Epithelial cell of prostate (primary cell): ENCODE measurements at regions not wholly inside any gene's neighbourhood (a gene's known extent, or its start where the extent isn't known, plus 50 kb on each side); places are given as distances from the start of the nearest gene placed in this dataset.

ENCODE experiments used
- DNase-seq: peaks from one replicate; pipeline ENCODE4 v3.0.0-alpha.2; 2011; ENCODE audit warnings: low read depth, low spot score
- H3K27ac ChIP-seq: fragments of 450-650 bp; 2 replicates; pipeline ENCODE4 v1.5.1; 2017; ENCODE audit warnings: mild to moderate bottlenecking

DNA sequence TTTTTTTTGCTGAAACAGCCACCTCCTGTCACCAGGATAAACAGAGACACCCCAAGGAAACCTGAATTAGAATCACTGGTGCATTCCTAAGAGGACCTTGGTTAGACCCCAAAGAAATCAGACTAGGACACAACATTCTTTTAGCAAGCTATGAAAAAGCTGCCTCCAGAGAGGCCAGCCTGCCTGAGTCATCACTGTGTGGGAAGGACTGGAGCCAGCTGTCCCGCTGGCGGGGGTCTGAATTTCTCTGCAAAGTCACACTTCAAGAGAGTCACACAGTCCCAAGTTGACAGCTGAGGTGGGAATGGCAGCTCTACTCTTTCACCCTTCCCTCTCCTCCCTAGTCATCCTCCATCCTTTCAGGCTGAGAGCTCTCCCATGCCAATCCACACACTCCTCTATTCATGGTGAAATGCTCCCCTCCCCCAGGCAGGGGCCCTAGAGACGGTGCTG, 405.0 kb upstream of the POU3F1 start:
- DNase-seq, result no peak
- H3K27ac ChIP-seq, result no peak overlapping the region

DNA sequence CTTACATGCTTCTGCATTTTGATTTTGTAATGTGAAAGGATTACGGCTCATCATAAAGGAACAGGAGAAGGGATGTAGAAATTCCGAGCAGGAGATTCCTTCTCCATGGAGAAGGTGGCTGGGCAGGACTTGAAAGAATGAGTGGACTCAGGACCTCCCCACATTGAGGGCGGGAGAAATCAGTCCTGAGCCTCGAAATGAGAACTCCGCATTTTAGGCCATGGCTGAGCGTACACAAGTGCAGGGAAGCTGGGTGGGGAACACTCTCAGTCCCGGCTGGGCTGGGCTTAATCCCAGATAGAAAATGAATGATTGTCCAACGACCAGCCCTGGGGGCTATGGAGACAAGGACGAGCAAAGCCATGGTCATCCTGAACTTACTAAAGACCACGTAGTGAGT, 402.3 kb upstream of the POU3F1 start:
- no peak overlapping the region for H3K27ac ChIP-seq
- no peak for DNase-seq

DNA sequence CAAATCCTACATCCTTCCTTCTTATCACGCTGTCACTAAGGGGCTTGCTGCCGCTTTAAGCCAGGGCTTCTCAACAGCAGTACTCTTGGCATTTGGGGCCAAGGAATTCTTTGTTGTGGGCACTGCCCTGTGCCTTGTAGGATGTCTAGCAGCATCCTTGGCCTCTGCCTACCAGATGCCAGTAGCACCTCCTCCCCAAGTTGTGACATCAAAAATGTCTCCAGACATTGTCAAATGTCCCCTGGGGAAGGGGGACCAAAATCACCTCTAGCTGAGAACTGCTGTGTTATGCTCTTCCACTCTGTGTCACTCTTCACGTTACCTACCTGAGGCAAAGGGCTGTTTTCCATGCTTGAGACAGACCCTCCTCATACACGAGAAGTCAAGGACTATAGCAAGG, 400.3 kb upstream of the POU3F1 start:
- DNase-seq, result no peak
- no peak overlapping the region for H3K27ac ChIP-seq

DNA sequence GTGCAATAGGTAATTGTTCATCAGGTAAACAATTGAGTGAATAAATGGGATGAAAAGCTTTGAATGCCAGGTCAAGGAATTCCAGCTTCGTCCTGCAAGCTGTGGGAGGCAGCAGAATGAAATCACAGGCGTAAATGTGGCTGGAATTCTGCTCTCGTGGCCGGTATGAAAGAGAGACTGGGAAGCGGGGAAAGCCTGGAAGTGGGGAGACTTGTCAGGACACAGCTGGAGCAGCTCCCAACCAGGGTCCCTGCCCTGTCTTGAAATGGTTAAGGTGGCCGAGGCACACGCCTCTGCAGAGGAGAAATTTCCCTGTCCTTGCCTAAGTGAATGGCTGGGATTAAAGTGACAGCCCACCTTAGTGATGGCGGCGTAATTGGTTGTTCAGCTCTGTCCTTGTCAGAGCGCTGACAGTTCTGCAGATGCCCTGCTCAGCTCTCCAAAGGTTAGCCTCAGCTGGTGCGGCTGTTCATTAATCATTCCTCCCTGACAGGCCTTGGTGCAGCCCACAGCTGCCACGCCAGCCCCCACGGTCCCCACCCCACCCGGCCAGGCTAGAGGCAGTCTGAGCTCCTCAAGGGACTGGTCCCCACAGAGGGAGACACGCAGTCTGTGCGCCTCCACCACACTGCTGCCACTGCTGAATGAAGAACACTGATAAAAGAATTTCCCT, 398.3 kb upstream of the POU3F1 start:
- H3K27ac ChIP-seq, result no peak overlapping the region
- no peak for DNase-seq

DNA sequence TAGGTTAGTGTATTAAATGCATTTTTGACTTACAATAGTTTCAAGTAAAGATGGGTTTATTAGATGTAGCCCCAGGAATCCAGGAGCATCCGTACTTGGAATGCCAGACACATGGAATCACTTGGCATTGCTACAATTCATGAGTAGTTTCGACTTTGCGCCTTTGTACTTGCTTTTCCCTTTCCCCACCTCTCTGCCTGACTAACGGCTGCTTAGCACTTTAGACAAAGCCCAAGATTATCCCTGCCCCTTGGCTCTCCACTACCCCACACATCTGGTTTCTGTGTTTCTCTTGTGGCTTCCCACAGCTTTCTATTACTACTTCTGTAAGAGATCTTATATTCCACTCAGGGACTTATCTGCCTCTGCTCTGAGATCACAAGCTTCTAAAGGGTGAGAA, 397.7 kb upstream of the POU3F1 start:
- H3K27ac ChIP-seq, result no peak overlapping the region
- no peak for DNase-seq

DNA sequence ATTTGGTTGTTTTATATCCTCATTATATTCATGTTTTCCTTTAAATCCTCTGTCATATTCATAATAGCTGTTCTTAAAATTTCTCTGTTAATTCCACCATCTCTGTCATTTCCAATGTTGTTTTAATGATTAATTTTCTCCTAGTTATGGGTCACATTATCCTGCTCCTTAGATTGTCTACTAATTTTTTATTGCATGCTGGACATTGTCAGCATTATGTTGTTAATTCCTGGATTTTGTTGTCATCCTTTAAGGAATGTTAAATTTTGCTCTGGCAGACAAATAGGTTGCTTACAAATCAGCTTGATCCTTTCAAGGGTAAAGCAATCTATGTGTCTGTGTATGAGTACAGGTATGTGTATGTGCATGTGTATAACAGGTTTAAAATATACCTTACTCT, 393.8 kb upstream of the POU3F1 start:
- no peak for DNase-seq
- no peak overlapping the region for H3K27ac ChIP-seq

DNA sequence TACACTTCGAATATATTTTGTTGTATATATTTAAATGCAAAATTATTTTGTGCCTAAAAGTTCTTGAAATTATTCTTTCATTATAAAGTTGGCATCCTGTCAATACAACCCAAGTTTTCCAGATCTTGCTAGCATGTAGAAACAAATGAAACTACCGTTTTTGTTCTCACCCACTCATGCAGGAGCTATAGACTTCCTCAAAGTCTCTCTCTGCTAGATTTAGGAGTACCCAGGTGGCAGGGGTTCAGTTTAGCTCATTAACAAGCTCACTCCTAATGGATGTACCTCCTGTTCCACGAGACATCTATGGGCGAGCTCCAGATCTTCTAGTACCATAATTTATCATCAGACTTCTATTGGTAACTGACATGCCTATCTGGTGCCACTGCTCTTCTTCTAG, 390.2 kb upstream of the POU3F1 start:
- DNase-seq, result no peak
- H3K27ac ChIP-seq, result no peak overlapping the region

DNA sequence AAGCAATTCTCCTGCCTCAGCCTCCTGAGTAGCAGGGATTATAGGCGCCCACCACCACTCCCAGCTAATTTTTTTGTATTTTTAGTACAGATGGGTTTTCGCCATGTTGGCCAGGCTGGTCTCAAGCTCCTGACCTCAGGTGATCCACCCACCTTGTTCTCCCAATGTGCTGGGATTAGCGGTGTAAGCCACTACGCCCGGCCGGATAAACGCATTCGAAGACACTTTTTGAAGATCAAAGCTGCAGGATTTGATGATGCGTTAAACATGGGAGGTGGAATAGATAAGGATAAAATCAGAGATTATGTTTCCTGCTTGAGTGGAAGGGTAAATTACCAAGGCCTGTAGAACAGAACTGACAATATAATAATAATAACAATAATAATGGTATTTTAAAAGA, 389.4 kb upstream of the POU3F1 start:
- no peak for DNase-seq
- no peak overlapping the region for H3K27ac ChIP-seq

DNA sequence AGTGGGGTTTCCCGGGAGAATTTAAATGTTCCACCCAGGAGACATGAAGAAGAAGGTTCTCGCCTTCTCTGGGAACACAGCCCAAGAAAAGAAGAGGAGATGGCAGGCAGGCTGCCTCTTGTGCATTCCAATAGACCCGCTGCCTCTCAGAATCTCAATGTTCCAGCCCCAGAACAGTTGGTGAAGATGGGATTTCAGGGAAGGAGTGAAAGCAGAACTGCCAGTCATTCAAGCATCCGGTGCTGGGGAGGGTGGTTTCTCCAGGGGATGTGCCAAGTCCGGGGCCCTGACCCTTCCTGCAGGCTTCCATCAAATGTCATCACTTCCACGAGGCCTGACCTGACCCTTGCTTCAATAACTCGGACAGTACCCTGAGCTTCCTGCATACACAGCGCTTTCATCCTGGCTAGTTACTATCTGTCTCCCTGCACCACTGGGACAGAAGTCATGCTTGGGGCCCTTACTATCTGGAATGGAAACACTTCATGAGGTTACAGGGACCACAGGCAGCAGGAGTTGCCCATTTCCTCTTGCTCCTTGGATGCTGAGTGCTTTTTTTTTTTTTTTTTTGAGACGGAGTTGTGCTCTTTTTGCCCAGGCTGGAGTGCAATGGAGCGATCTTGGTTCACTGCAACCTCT, 386.6 kb upstream of the POU3F1 start:
- no peak for DNase-seq
- no peak overlapping the region for H3K27ac ChIP-seq

DNA sequence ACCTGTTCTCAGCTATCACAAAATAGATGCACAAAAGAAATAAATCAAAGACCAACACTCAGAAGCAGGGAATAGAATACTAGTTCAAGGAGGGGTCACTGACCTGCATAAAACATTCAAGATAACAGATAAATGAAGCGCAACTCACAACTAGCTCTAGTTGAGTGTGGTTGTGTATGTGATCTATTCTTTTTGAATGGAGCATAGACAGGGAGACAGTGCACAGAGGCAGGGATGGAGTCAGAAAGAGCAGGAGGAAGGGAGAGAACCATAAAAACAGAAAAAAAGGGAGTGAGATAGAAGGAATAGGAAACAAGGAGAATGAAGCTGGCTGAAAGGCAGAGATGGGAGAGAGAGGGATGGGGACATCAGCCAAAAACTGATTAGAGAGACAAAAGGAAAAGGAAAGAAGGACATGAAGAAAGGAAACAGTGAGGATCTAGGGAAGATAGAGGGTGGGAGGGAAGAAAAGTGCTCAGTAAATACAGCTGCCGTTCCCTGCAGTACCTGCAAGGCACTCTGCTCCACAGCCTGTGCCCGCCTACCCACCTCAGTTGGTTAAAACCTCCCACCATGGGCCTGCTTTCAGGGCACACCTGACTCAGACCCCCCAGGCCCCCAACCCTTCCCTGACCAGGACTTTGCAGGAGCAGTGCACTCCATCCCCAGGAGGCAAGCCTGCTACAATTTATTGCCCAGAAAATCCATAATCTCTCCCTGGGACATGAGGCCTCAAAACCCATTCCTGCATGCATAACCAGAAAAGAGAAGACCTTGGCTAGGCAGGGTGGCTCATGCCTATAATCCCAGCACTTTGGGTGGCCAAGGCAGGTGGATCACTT, 385.2 kb upstream of the POU3F1 start:
- H3K27ac ChIP-seq, result no peak overlapping the region
- no peak for DNase-seq

DNA sequence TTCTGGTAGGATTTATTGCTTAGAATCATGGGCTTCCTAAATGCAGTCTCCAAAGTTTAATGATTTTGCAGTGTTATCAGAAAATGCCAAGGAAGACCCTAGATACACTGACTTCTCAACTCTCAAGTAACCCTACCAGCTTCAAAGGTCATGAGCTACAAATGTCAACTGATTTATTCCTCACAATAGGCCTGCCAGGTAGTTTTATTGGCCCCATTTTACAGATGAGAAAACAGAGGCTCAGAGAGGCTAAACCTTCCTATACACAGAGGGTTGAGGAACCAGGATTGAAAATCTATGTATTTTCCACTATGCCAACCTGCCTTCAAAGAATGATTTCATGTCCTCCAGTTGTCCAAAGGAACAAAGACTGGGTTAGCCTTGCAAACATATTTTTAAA, 384.4 kb upstream of the POU3F1 start:
- H3K27ac ChIP-seq, result no peak overlapping the region
- DNase-seq, result no peak

DNA sequence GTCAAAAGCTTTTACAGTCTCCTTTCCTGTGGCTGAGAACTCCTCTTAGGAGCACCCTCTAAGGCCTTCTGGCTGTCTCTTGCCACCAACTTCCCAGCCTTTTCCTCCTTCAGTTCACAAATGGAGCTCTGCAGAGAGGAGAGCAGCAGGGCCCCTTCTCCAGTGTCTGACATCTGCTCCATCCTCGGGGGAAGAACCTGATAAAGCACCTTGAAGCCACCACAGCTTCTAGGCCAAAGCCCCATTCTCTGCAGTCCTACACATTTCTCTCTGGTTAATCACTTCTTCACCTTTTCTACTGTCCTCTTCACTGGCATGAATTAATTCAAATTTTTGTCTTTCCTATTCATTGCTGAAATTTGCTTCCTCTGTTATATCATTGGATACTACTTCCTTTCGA, 378.1 kb upstream of the POU3F1 start:
- no peak overlapping the region for H3K27ac ChIP-seq

DNA sequence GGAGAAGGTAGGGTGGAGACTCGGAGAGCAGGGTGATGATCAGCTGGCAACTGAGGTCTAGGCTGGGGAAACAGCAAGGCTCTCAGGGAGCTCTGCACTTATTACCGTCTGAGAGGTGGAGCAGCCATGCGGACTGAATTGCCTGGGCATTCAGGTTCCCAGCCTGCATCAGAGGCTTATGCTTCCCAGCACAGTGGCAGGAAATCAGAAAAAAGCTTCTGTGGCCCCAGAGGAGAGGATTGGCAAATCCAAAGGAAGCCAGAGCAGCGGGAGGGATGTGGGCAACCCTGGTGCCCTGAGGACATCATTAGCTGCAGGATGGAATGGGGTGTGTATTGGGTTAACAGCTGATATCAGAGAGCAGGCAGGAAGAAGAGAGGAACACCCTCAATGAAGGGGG, 374.1 kb upstream of the POU3F1 start:
- no peak overlapping the region for H3K27ac ChIP-seq
- DNase-seq, result no peak

More for the DNA sequence above, 378.1 kb upstream of the POU3F1 start:
- DNase-seq, result no peak

DNA sequence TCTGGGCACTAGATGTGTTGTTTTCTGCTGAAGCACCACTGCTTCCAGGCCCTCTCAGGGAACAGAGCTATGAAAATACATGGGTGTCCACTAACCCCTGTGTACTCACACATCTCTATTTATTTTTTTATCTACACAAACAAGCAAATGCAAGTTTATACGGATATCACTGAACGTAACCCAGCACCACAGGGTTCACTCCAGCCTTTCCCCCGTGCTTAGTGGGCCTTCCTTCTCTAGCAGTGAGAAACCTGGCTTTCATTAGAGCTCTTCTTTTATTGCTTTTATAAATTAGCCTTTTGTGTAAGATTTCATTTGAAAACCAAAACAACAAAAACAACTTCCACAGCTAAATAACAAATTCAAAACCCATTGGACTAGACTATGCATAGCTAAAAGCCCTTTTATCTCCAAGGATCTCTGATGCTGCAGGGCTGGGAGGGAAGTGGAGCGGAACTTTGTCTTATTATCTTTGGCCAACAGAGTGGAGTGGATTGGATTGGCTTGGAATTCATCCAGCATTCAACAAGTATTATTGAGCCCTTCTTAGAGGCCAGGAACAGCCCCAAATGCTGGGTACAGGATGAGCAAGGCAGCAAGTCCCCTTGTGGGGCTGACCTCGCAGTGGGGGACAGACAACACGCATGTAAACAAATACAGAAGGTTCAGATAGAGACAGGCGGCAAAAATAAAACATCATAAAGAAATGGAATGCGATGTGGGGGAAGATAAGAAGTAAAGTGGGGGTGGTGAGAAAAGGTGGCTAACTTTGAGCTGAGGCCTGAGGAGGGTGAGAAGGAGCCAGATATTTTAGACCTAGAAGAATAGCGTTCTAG, 371.8 kb upstream of the POU3F1 start:
- H3K27ac ChIP-seq, result no peak overlapping the region
- DNase-seq, result no peak

DNA sequence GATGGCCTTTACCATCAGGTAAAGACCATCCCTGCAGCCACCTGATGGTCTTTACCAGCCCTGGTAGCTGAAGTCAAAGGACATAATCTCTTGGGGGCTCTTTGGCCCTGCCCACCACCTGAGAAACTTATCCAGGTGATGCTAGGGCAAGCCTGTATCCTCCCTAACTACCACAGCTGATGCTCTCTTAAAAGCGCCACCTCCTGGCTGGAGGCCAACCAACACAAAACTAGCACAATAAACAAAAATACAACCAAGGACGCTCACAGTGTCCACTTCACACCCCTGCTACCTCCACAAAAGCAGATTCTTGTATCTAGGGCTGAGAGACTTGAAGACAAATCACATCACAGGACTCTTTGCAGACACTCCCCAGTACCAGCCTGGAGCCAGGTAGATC, 357.1 kb upstream of the POU3F1 start:
- no peak for DNase-seq
- no peak overlapping the region for H3K27ac ChIP-seq

DNA sequence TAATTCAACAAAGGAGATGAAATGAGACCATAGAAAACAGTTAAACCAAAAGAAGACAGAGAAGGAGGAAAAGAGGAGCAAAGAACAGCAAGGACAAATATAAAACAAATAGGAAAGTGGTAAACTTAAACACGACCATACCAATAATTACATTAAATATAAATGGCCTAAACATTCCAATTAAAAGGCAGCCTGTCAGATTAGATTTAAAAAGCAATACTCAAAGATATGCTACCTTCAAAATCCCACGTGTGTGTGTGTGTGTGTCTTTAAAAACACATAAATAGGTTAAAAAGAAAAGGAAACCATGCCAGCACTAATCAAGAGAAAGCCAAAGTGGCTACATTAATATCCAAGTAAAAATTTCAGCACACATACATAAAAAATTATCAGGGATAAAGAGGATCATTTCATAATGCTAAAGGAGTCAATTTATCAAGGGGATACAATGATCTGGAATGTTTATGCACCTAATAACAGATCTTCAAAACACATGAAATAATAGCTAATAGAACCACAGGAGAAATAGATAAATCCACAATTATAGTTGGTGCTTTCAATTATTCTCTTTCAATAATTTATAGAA, 355.7 kb upstream of the POU3F1 start:
- no peak overlapping the region for H3K27ac ChIP-seq
- DNase-seq, result no peak

DNA sequence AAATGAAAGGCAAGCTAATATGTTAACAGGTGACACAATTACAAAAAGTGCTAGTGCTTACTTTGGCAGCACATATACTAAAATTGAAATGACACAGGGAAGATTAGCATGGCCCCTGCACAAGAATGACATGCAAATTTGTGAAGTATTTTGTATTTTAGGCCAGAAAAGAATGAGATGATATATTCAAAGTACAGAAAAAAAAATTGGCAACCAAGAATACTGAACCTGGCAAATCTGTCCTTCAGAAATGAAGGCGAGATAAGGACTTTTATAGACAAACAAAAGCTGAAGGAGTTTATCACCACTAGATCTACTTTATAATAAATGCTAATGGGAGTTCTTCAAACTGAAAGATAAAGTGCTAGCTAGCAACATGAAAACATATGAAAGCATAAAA, 350.0 kb upstream of the POU3F1 start:
- no peak for DNase-seq
- no peak overlapping the region for H3K27ac ChIP-seq

DNA sequence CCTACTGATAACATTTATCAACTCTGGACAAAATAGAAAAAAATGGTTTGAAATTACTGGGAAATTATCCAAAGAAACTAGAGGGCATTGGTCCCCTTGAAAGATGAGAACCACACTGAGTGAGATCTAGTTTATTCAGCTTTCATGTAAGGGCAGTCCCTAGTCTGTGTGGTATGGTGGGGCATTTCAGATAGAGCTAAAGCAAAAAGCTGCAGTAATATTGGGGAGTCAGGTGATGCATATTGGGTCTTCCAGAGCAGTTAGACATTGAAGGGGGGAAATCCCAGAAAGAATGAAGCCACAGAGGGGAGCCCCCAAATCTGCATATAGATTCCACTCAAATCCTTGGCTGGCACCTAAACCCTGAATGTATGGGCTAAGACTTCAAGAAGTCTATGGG, 347.7 kb upstream of the POU3F1 start:
- DNase-seq, result no peak
- no peak overlapping the region for H3K27ac ChIP-seq

DNA sequence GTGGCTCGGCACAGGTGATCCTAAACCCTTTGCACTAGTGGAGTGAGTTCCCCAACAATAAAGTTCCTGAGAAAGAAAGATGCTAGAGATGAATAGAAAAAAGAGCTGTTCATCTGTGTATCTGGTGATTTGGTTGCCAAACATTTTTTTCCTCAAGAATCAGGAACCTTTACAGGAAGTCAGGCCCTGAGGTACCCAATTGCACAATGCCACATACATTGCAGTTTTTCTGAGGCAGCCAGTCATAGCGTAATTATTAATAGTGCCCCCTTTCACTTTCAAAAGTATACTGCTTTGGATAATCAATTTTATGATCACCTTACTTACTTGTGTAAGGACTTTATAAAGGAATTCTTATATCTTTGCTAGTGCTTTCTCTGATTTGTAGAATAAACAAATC, 346.3 kb upstream of the POU3F1 start:
- H3K27ac ChIP-seq, result no peak overlapping the region
- DNase-seq, result no peak

DNA sequence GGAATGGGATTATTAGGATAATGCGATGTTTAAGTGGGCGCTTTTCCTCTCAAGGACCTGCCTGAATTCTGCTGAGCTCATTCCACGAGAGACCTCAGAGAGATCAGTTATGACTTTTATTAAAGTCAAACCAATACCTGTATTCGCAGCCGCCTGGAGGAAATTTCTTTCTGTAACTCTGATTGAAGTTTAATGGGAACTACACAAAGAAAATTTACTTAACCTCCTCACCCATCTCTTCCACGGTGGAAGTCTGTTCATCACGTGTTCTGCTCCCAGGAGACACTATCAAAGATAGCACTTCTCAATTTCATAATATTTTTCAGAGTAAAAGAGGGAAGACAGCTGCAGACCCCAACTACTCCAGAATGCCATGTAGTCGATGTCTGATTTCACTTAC, 334.7 kb upstream of the POU3F1 start:
- no peak overlapping the region for H3K27ac ChIP-seq
- DNase-seq, result no peak
